ENCODE measurements at regions not wholly inside any gene's neighbourhood (a gene's known extent, or its start where the extent isn't known, plus 50 kb on each side); places are given as distances from the start of the nearest gene placed in this dataset.

DNA sequence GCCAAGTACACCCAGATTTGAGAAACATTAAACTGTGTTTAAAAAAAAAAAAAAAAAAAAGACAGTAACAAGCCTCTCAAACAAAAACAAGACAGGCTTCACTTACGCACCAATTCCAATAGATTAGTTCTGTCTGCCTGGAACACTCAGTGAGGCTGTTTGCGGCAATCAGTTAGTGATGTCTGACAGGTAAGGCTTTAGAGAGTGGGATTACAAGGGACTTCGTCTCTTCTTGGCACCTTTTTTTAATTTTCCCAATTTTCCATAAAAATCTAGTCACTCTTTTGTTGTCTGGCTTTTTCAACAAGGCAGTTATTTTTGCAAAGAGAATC lies 79.6 kb downstream of the NCOR2 start:
- TF ChIP-seq CTCF (IDR thresholded peaks at IDR 0.05; ENCODE audit: low read length) (no peak), EZH2 (IDR thresholded peaks at IDR 0.05; ENCODE audit: borderline replicate concordance, low read length) (no peak)
